ENCODE measurements at regions not wholly inside any gene's neighbourhood (a gene's known extent, or its start where the extent isn't known, plus 50 kb on each side); places are given as distances from the start of the nearest gene placed in this dataset.

DNA sequence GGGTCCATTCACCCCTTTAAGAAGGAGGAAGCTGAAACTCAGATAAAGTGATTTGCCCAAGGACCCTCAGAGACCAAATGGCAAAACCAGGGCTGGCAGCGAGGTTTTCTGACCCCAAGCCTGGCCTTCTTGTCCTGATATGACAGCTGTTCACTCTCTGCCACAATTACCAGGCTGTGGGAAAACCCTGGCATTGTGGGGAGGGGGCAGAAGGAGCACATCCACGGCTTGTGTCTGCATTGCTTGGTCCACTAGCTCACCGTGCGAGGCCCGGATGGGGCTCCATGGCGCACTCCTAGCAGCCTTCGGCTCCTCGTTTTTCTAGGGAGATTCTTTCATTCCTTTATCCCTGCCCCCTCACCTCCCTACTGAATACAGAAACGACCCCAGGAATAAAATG, 143.4 kb upstream of the SIX2 start:
- Histone ChIP-seq H3K9me3 (ENCODE audit: control extremely low read depth in 1 of 5, control insufficient read depth in 4 of 5, insufficient read depth in 2 of 5, low read depth in 1 of 5, low read length in 4 of 5) (peaks cover 0 to 16% (median 9%) of the 10 kb centered on the region in 5 experiments), H3K27ac (ENCODE audit: insufficient read depth in 1 of 2, low read depth in 1 of 2, low read length in 2 of 2, poor library complexity in 1 of 2, severe bottlenecking in 2 of 2) (no peak overlapping the region), H3K36me3 (ENCODE audit: control insufficient read depth in 4 of 4, insufficient read depth in 4 of 4, low read length in 3 of 4) (no peaks in the 10 kb centered on the region), H3K27me3 (replicated peaks in 2 of 5; ENCODE audit: control insufficient read depth in 4 of 5, insufficient read depth in 5 of 5, low read length in 4 of 5) (no peaks in the 10 kb centered on the region), H3K4me3 (ENCODE audit: control insufficient read depth in 1 of 7, extremely low read depth in 1 of 7, insufficient read depth in 4 of 7, low read depth in 2 of 7, low read length in 6 of 7) (no peak overlapping the region), H3K4me1 (ENCODE audit: control extremely low read depth in 1 of 4, control insufficient read depth in 4 of 4, insufficient read depth in 4 of 4, low read length in 3 of 4) (no peaks in the 10 kb centered on the region)
- 100% methylated on average over 7 of the region's 9 CpGs for WGBS (ENCODE audit: insufficient coverage)
- POLR2A ChIA-PET = no interaction called here
- CTCF ChIA-PET = no interaction called here
- DNase-seq = no peak

DNA sequence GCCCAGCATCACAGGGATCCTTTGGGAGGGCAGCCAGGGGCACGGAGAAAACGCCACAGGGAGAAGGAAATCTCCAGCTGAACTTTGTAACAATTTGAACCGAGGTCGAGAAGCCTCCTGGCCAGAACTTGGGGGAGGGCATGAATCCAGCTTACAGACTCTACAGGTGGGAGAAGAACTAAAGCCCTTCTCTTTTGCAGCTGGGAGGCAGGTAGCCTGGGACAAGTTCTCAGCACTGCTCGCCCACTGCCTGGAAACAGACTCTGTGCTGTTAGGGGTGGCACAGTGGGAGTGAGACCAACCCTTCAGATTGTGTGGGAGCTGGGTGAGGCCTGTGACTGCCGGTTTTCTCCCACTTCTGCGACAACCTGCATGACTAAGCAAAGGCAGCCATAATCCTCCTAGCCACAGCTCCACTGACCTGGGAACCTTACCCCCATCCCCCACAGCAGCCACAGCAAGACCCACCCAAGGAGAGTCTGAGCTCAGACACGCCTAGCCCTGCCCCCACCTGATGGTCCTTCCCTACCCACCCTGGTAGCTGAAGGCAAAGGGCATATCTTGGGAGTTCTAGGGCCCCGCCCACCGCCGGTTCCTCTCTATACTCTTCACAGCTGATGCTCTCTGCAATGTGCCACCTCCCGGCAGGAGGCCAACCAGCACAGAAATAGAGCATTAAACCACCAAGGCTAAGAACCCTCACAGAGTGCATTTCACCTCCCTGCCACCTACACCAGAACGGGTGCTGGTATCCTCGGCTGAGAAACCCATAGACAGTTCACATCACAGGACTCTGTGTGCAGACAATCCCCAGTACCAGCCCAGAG, 136.0 kb upstream of the SIX2 start:
- POLR2A ChIA-PET = no interaction called here
- 86% methylated on average over 7 of the region's 14 CpGs for WGBS (ENCODE audit: insufficient coverage)

DNA sequence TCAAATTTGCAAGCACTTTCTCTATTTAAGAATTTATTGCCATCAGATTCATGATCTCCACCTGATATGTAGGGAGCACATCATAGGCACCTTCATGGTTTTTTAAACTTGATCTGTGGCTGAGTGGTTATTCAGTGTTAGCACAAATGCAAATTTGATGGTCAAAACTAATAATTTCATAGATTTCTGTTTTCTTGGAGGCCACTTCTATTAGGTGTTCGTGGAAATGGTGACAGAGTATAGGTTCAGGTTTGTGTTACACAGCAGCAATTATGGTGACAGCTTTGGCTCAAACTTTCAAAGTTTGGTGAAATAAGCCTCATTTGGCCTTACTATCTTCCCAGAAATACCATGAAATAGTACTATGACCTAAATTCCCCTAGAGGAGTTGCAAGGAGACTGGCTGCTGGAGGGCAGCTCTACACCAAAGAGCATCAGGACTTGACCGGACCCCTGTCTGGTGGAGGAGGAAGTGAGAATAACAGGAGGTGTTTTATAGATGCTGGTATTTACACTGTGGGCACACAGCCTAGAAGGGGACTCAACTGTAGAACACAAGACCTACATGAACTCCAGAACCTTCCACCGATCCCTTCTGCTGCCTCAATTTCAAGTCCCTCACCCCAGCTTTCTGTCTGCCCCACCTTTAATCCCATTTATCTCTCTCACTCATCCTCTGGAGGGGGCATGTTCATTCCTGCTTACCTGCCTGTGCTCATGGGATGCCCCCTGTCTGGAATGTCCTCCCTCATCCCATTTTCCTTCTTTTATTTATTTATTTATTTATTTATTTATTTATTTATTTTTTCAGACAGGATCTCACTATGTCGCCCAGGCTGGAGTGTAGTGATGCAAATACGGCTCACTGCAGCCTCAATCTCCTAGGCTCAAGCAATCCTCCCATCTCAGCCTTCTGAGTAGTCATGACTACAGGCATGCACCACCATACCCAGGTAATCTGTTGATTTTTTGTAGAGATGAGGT, 132.9 kb upstream of the SIX2 start:
- Histone ChIP-seq H3K4me1 (ENCODE audit: control extremely low read depth in 1 of 4, control insufficient read depth in 4 of 4, insufficient read depth in 4 of 4, low read length in 3 of 4) (peaks cover 0 to 10% (median 0%) of the 10 kb centered on the region in 4 experiments), H3K4me3 (ENCODE audit: control insufficient read depth in 1 of 7, extremely low read depth in 1 of 7, insufficient read depth in 4 of 7, low read depth in 2 of 7, low read length in 6 of 7) (no peak overlapping the region), H3K9me3 (ENCODE audit: control extremely low read depth in 1 of 5, control insufficient read depth in 4 of 5, insufficient read depth in 2 of 5, low read depth in 1 of 5, low read length in 4 of 5) (peaks cover 0 to 1% (median 0%) of the 10 kb centered on the region in 5 experiments), H3K27me3 (replicated peaks in 2 of 5; ENCODE audit: control insufficient read depth in 4 of 5, insufficient read depth in 5 of 5, low read length in 4 of 5) (peaks cover 0 to 10% (median 2%) of the 10 kb centered on the region in 5 experiments), H3K36me3 (ENCODE audit: control insufficient read depth in 4 of 4, insufficient read depth in 4 of 4, low read length in 3 of 4) (no peaks in the 10 kb centered on the region), H3K27ac (ENCODE audit: insufficient read depth in 1 of 2, low read depth in 1 of 2, low read length in 2 of 2, poor library complexity in 1 of 2, severe bottlenecking in 2 of 2) (no peak overlapping the region)
- DNase-seq = no peak
- POLR2A ChIA-PET = no interaction called here
- CTCF ChIA-PET = no interaction called here
- whole genome bisulfite sequencing (ENCODE audit: insufficient coverage) = 100% methylated on average over 3 of the region's 5 CpGs

More for the DNA sequence above, 136.0 kb upstream of the SIX2 start:
- peaks cover 0 to 10% (median 2%) of the 10 kb centered on the region in 5 experiments for H3K27me3 ChIP-seq (replicated peaks in 2 of 5; ENCODE audit: control insufficient read depth in 4 of 5, insufficient read depth in 5 of 5, low read length in 4 of 5)
- CTCF ChIA-PET = no interaction called here
- no peak overlapping the region for H3K4me3 ChIP-seq (ENCODE audit: control insufficient read depth in 1 of 7, extremely low read depth in 1 of 7, insufficient read depth in 4 of 7, low read depth in 2 of 7, low read length in 6 of 7)
- H3K36me3 ChIP-seq (ENCODE audit: control insufficient read depth in 4 of 4, insufficient read depth in 4 of 4, low read length in 3 of 4) = no peaks in the 10 kb centered on the region
- DNase-seq = peak in 1 of 3 donors; percentile 8
- peaks cover 0 to 10% (median 0%) of the 10 kb centered on the region in 4 experiments for H3K4me1 ChIP-seq (ENCODE audit: control extremely low read depth in 1 of 4, control insufficient read depth in 4 of 4, insufficient read depth in 4 of 4, low read length in 3 of 4)
- H3K27ac ChIP-seq (ENCODE audit: insufficient read depth in 1 of 2, low read depth in 1 of 2, low read length in 2 of 2, poor library complexity in 1 of 2, severe bottlenecking in 2 of 2) = no peak overlapping the region
- peaks cover 0 to 2% (median 0%) of the 10 kb centered on the region in 5 experiments for H3K9me3 ChIP-seq (ENCODE audit: control extremely low read depth in 1 of 5, control insufficient read depth in 4 of 5, insufficient read depth in 2 of 5, low read depth in 1 of 5, low read length in 4 of 5)

DNA sequence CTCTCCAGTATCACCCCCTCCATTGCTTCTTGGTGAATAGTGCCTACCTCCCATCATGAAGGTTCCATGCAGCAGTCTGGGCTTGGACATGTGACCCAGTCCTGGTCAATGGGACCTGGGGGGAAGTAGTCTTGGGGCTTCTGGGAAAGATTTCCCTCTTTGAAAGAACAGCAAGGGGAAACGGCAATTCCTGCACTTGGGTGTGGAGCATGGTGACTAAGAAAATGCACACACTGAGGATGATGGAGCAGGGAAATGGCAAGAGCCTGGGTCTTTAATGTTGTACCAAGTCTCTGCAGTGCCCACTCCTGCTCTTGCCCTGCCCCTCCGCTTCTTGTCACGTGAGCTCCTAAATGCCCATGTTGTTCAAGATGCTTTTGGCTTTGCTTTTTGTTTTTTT, 131.4 kb upstream of the SIX2 start:
- Histone ChIP-seq H3K9me3 (ENCODE audit: control extremely low read depth in 1 of 5, control insufficient read depth in 4 of 5, insufficient read depth in 2 of 5, low read depth in 1 of 5, low read length in 4 of 5) (no peaks in the 10 kb centered on the region), H3K4me3 (ENCODE audit: control insufficient read depth in 1 of 7, extremely low read depth in 1 of 7, insufficient read depth in 4 of 7, low read depth in 2 of 7, low read length in 6 of 7) (no peak overlapping the region), H3K36me3 (ENCODE audit: control insufficient read depth in 4 of 4, insufficient read depth in 4 of 4, low read length in 3 of 4) (no peaks in the 10 kb centered on the region), H3K4me1 (ENCODE audit: control extremely low read depth in 1 of 4, control insufficient read depth in 4 of 4, insufficient read depth in 4 of 4, low read length in 3 of 4) (peaks cover 0 to 10% (median 0%) of the 10 kb centered on the region in 4 experiments), H3K27ac (ENCODE audit: insufficient read depth in 1 of 2, low read depth in 1 of 2, low read length in 2 of 2, poor library complexity in 1 of 2, severe bottlenecking in 2 of 2) (no peak overlapping the region), H3K27me3 (replicated peaks in 2 of 5; ENCODE audit: control insufficient read depth in 4 of 5, insufficient read depth in 5 of 5, low read length in 4 of 5) (peaks cover 0 to 10% (median 2%) of the 10 kb centered on the region in 5 experiments)
- ChIA-PET POLR2A (no interaction called here), CTCF (no interaction called here)
- WGBS (ENCODE audit: insufficient coverage) = 100% methylated on average over 3 of the region's 3 CpGs
- no peak for DNase-seq

DNA sequence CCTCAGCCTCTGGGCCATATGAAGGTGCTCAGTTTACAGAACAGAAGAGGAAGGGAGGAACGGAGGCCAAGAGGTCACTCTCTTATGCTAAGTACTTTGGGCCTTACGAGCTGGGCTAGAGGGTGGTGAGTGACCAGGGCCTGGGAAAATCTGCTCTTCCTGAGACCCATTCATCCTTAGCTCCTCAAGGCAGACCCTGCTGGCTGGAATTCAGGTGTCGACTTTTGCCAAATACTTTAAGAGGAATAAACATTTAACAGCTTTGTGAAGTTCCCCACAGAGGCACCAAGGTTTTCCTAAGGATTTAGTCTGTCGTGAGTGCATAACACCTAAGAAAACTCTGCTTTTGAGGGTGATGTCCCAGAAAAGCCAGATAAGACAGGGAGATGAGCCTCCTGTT, 129.7 kb upstream of the SIX2 start:
- H3K36me3 ChIP-seq (ENCODE audit: control insufficient read depth in 4 of 4, insufficient read depth in 4 of 4, low read length in 3 of 4) = no peaks in the 10 kb centered on the region
- no peaks in the 10 kb centered on the region for H3K9me3 ChIP-seq (ENCODE audit: control extremely low read depth in 1 of 5, control insufficient read depth in 4 of 5, insufficient read depth in 2 of 5, low read depth in 1 of 5, low read length in 4 of 5)
- CTCF ChIA-PET = no interaction called here
- no peak overlapping the region for H3K27ac ChIP-seq (ENCODE audit: insufficient read depth in 1 of 2, low read depth in 1 of 2, low read length in 2 of 2, poor library complexity in 1 of 2, severe bottlenecking in 2 of 2)
- peaks cover 0 to 5% (median 0%) of the 10 kb centered on the region in 5 experiments for H3K27me3 ChIP-seq (replicated peaks in 2 of 5; ENCODE audit: control insufficient read depth in 4 of 5, insufficient read depth in 5 of 5, low read length in 4 of 5)
- no peak for DNase-seq
- WGBS (ENCODE audit: insufficient coverage) = 95% methylated on average over 3 of the region's 4 CpGs
- peaks cover 5 to 17% (median 10%) of the 10 kb centered on the region in 4 experiments for H3K4me1 ChIP-seq (ENCODE audit: control extremely low read depth in 1 of 4, control insufficient read depth in 4 of 4, insufficient read depth in 4 of 4, low read length in 3 of 4)
- no peak overlapping the region for H3K4me3 ChIP-seq (ENCODE audit: control insufficient read depth in 1 of 7, extremely low read depth in 1 of 7, insufficient read depth in 4 of 7, low read depth in 2 of 7, low read length in 6 of 7)
- POLR2A ChIA-PET = no interaction called here

DNA sequence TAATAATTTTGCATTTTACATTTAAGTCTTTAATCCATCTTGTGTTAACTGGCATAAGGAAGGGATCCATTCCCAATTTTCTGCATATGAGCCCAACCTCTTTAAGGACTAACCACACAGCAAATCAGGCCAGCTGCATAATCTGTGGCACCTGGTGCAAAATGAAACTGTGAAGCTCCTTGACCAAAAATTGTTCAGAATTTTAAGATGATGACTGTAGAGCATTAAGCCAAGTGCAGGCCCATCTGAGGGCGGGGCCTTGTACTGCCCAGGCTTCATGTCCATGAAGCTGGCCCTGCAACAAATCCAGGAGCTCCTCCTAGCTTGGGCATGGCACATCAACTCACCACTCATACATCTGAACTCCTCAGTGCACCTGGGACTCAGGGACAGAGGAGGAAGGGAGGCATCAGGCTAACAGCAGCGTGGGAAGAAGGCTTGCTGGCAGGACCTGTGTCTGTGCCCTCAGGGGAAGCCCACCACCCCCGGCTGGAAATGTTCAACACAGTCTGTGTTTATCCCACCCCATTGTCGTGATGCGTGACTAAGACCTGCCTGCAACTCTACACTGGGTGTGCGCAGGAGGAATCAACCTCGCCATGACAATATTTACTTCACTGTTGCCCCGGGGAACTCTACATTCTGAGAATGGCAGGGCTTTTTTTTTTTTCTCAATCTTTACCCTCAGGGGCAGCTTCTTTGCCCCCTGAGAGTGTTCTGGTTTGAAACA, 128.9 kb upstream of the SIX2 start:
- peaks cover 0 to 2% (median 0%) of the 10 kb centered on the region in 5 experiments for H3K27me3 ChIP-seq (replicated peaks in 2 of 5; ENCODE audit: control insufficient read depth in 4 of 5, insufficient read depth in 5 of 5, low read length in 4 of 5)

More for the DNA sequence above, 128.9 kb upstream of the SIX2 start:
- Histone ChIP-seq H3K9me3 (ENCODE audit: control extremely low read depth in 1 of 5, control insufficient read depth in 4 of 5, insufficient read depth in 2 of 5, low read depth in 1 of 5, low read length in 4 of 5) (no peaks in the 10 kb centered on the region), H3K4me3 (ENCODE audit: control insufficient read depth in 1 of 7, extremely low read depth in 1 of 7, insufficient read depth in 4 of 7, low read depth in 2 of 7, low read length in 6 of 7) (no peak overlapping the region), H3K4me1 (ENCODE audit: control extremely low read depth in 1 of 4, control insufficient read depth in 4 of 4, insufficient read depth in 4 of 4, low read length in 3 of 4) (peaks cover 5 to 18% (median 11%) of the 10 kb centered on the region in 4 experiments), H3K27ac (ENCODE audit: insufficient read depth in 1 of 2, low read depth in 1 of 2, low read length in 2 of 2, poor library complexity in 1 of 2, severe bottlenecking in 2 of 2) (no peak overlapping the region), H3K36me3 (ENCODE audit: control insufficient read depth in 4 of 4, insufficient read depth in 4 of 4, low read length in 3 of 4) (no peaks in the 10 kb centered on the region)
- POLR2A ChIA-PET = no interaction called here
- CTCF ChIA-PET = no interaction called here
- no peak for DNase-seq
- 100% methylated on average over 7 of the region's 8 CpGs for WGBS (ENCODE audit: insufficient coverage)
